ENCODE measurements at regions not wholly inside any gene's neighbourhood (a gene's known extent, or its start where the extent isn't known, plus 50 kb on each side); places are given as distances from the start of the nearest gene placed in this dataset.

DNA sequence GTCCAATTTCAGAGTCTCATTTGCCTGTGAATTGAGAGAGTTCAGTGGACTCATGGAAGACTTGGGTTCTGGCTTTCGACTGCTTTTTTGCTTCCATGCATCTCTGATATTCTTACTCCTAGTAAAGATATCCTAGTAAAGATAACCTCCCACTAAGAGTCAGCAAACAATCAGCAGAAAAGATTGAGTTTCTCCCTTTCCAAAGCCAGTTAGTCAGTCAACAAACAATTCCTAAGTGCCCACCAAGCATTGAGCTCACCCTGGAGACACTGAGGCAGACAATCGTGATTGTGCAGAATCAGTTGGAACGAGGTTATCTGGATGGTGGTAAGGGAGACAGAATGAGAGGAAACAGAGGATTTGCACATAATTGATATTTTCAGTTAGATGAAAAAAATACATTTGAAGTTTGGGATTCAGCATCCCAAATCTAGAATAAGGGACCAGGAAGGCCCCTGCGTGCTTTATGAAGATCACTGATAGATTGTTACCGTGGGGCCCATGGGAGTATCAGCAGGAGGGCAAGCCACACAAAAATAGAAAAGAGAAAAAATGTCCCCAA, 99.7 kb upstream of the SLC38A2 start:
- H3K36me3 ChIP-seq (ENCODE audit: low read depth): no peaks in the 10 kb centered on the region
- no peaks in the 10 kb centered on the region for H3K9me3 ChIP-seq (ENCODE audit: severe bottlenecking)
- no peaks in the 10 kb centered on the region for H3K27me3 ChIP-seq (ENCODE audit: insufficient read depth, poor library complexity, severe bottlenecking)
- H3K4me1 ChIP-seq (ENCODE audit: insufficient read depth, poor library complexity, severe bottlenecking): peaks cover 65% of the 10 kb centered on the region
- no peak overlapping the region for H3K4me3 ChIP-seq (ENCODE audit: severe bottlenecking)
- peak overlapping the region; percentile 98 for H3K27ac ChIP-seq (ENCODE audit: poor library complexity, severe bottlenecking)
- no peak for DNase-seq (ENCODE audit: low spot score)
- TF ChIP-seq, protein P1, sequence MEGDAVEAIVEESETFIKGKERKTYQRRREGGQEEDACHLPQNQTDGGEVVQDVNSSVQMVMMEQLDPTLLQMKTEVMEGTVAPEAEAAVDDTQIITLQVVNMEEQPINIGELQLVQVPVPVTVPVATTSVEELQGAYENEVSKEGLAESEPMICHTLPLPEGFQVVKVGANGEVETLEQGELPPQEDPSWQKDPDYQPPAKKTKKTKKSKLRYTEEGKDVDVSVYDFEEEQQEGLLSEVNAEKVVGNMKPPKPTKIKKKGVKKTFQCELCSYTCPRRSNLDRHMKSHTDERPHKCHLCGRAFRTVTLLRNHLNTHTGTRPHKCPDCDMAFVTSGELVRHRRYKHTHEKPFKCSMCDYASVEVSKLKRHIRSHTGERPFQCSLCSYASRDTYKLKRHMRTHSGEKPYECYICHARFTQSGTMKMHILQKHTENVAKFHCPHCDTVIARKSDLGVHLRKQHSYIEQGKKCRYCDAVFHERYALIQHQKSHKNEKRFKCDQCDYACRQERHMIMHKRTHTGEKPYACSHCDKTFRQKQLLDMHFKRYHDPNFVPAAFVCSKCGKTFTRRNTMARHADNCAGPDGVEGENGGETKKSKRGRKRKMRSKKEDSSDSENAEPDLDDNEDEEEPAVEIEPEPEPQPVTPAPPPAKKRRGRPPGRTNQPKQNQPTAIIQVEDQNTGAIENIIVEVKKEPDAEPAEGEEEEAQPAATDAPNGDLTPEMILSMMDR (IDR thresholded peaks at IDR 0.05; ENCODE audit: poor library complexity, severe bottlenecking): no peak
- ATAC-seq (ENCODE audit: low read depth): no peak

DNA sequence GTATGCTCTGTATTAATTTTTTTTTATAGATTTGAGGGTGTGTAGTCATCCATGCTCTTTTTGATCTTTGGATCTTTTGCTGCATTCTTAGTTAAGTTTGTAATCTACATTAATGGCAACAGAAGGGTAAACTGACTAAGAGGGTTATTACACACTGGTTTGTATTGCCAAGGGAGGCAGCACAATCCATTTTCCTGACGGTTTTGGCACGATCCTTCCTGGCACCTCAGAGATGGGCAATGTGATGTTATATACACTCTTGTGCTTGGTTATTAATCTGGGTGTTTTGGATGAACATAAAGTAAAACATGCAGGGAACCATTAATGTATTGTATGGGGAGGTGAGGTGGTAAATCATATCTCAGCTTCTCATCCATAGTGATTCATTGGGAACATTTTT, 98.8 kb upstream of the SLC38A2 start:
- Histone ChIP-seq H3K27me3 (ENCODE audit: insufficient read depth, poor library complexity, severe bottlenecking) (no peaks in the 10 kb centered on the region), H3K36me3 (ENCODE audit: low read depth) (no peaks in the 10 kb centered on the region), H3K27ac (ENCODE audit: poor library complexity, severe bottlenecking) (peak overlapping the region; percentile 98), H3K4me1 (ENCODE audit: insufficient read depth, poor library complexity, severe bottlenecking) (peaks cover 65% of the 10 kb centered on the region), H3K4me3 (ENCODE audit: severe bottlenecking) (no peak overlapping the region), H3K9me3 (ENCODE audit: severe bottlenecking) (no peaks in the 10 kb centered on the region)
- TF ChIP-seq, protein P1 (IDR thresholded peaks at IDR 0.05; ENCODE audit: poor library complexity, severe bottlenecking): no peak
- ATAC-seq (ENCODE audit: low read depth) (no peak), DNase-seq (ENCODE audit: low spot score) (no peak)

DNA sequence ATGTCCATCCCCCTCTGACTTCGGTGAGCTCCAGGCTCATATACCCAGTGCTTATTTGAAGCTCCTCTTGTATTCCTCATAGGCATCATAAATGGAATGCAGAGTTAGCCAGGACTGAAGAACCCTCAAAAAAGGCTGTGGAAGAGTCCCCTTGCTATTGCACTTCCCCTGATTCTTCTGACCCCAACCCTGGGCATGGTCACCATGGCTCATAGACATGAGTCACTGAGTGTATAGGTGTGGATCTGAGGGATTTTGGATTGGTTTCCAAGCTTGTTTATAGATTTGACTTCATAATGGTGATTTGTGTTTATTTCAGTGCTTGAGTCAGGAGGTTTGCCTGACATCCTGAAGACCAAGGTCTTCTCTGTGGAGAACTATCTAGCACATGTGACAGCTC, 98.4 kb upstream of the SLC38A2 start:
- H3K9me3 ChIP-seq (ENCODE audit: severe bottlenecking): no peaks in the 10 kb centered on the region
- no peak overlapping the region for H3K4me3 ChIP-seq (ENCODE audit: severe bottlenecking)
- TF ChIP-seq, protein P1 (IDR thresholded peaks at IDR 0.05; ENCODE audit: poor library complexity, severe bottlenecking): no peak
- no peaks in the 10 kb centered on the region for H3K36me3 ChIP-seq (ENCODE audit: low read depth)
- peaks cover 65% of the 10 kb centered on the region for H3K4me1 ChIP-seq (ENCODE audit: insufficient read depth, poor library complexity, severe bottlenecking)
- DNase-seq (ENCODE audit: low spot score): no peak
- H3K27ac ChIP-seq (ENCODE audit: poor library complexity, severe bottlenecking): peak overlapping the region; percentile 98
- no peaks in the 10 kb centered on the region for H3K27me3 ChIP-seq (ENCODE audit: insufficient read depth, poor library complexity, severe bottlenecking)
- no peak; the same call in 2 of the 3 replicates for ATAC-seq (ENCODE audit: low read depth)

DNA sequence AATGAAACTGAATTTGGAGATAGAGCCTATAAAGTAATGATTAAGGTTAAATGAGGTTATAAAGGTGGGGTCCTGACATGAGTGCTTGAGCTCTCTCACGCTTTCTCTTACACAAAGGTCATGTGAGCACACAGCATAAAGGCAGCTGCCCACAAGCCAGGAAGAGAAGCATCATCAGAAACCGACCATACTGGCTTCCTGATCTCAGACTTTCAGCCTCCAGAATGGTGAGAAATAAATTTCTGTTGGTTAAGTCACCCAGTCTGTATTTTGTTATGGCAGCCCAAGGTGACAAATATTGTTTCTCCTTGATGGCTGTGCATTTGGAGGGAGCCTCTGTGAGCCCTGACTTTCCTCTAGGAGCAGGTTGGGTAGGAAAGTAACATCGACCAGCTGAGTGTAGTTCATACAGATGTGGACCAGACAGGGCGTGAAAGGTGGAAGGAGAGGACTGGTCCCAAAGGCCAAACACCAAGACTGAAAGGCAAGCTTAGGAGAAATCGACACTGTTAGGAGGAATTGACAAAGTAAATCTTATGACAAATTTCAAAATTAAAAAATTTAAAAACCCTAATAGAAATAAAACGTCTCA, 97.6 kb upstream of the SLC38A2 start:
- no peak overlapping the region for H3K4me3 ChIP-seq (ENCODE audit: severe bottlenecking)
- no peaks in the 10 kb centered on the region for H3K9me3 ChIP-seq (ENCODE audit: severe bottlenecking)
- H3K27ac ChIP-seq (ENCODE audit: poor library complexity, severe bottlenecking): peak overlapping the region; percentile 98
- no peak for DNase-seq (ENCODE audit: low spot score)
- TF ChIP-seq, protein P1 (IDR thresholded peaks at IDR 0.05; ENCODE audit: poor library complexity, severe bottlenecking): no peak
- ATAC-seq (ENCODE audit: low read depth): no peak
- H3K36me3 ChIP-seq (ENCODE audit: low read depth): no peaks in the 10 kb centered on the region
- H3K4me1 ChIP-seq (ENCODE audit: insufficient read depth, poor library complexity, severe bottlenecking): peaks cover 63% of the 10 kb centered on the region
- H3K27me3 ChIP-seq (ENCODE audit: insufficient read depth, poor library complexity, severe bottlenecking): no peaks in the 10 kb centered on the region

DNA sequence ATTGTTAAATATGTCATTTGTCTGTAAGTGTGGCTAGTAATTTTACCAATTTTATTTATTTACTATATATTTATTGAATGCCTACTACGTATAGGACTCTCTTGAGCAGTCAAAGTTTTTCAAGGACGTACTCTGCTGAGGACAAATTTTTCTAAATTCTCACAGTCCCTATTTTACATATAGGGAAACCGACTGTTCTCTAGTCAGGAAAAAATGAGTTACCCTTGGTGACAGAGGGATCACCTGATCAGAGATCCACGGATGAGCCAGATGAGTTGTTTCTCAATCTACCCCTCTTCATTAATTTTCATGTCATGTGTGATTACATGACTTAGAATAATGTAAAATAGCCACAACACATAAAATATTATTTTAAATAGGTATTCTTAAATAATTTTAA, 96.2 kb upstream of the SLC38A2 start:
- peak overlapping the region; percentile 98 for H3K27ac ChIP-seq (ENCODE audit: poor library complexity, severe bottlenecking)
- TF ChIP-seq, protein P1 (IDR thresholded peaks at IDR 0.05; ENCODE audit: poor library complexity, severe bottlenecking): no peak

More for the DNA sequence above, 96.2 kb upstream of the SLC38A2 start:
- no peaks in the 10 kb centered on the region for H3K36me3 ChIP-seq (ENCODE audit: low read depth)
- DNase-seq (ENCODE audit: low spot score) (no peak), ATAC-seq (ENCODE audit: low read depth) (no peak)
- H3K27me3 ChIP-seq (ENCODE audit: insufficient read depth, poor library complexity, severe bottlenecking): no peaks in the 10 kb centered on the region
- H3K4me3 ChIP-seq (ENCODE audit: severe bottlenecking): no peak overlapping the region
- H3K9me3 ChIP-seq (ENCODE audit: severe bottlenecking): no peaks in the 10 kb centered on the region
- peaks cover 50% of the 10 kb centered on the region for H3K4me1 ChIP-seq (ENCODE audit: insufficient read depth, poor library complexity, severe bottlenecking)

Data from RWPE2 (cell line).